ENCODE measurements at regions not wholly inside any gene's neighbourhood (a gene's known extent, or its start where the extent isn't known, plus 50 kb on each side); places are given as distances from the start of the nearest gene placed in this dataset.
"Not testable (repeated sequence)": the region's sequence is repeated elsewhere in the genome, so short reads cannot be mapped to it uniquely, and the experiment has no call there.

DNA sequence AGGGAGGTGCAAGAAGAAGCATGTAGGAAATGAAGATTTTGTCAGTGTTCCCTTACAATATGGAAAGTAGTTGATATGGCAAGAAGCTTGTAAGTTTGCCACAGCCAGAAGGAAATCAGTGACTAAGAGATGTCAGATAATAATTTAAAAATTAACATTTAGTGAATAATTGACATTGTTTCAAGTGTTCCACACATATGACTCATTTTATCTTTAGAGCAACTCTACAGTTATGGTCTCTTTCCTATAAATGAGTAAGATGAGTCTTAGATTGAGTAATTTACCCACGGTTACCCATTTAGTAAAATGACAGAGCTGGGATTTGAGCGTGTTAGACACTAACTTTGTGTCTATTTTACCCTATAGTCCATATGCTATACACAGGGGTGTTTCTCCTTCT lies 300.3 kb upstream of the IRS4 start:
- Histone ChIP-seq H3K4me3 (no peak overlapping the region), H3K36me3 (ENCODE audit: low read depth, missing control alignments) (no peaks in the 10 kb centered on the region), H3K9me3 (no peaks in the 10 kb centered on the region), H3K27ac (no peak overlapping the region), H3K4me1 (no peaks in the 10 kb centered on the region), H3K27me3 (no peaks in the 10 kb centered on the region)
- WGBS, 2 donors, result 77 to 93% methylated on average over 2 of the region's 2 CpGs
- TF ChIP-seq, protein P1, sequence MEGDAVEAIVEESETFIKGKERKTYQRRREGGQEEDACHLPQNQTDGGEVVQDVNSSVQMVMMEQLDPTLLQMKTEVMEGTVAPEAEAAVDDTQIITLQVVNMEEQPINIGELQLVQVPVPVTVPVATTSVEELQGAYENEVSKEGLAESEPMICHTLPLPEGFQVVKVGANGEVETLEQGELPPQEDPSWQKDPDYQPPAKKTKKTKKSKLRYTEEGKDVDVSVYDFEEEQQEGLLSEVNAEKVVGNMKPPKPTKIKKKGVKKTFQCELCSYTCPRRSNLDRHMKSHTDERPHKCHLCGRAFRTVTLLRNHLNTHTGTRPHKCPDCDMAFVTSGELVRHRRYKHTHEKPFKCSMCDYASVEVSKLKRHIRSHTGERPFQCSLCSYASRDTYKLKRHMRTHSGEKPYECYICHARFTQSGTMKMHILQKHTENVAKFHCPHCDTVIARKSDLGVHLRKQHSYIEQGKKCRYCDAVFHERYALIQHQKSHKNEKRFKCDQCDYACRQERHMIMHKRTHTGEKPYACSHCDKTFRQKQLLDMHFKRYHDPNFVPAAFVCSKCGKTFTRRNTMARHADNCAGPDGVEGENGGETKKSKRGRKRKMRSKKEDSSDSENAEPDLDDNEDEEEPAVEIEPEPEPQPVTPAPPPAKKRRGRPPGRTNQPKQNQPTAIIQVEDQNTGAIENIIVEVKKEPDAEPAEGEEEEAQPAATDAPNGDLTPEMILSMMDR (IDR thresholded peaks at IDR 0.05), result no peak
- no peak for DNase-seq
- intact Hi-C loops (cut with DNase I; ENCODE audit: low total_unique reads), result no loop called here

DNA sequence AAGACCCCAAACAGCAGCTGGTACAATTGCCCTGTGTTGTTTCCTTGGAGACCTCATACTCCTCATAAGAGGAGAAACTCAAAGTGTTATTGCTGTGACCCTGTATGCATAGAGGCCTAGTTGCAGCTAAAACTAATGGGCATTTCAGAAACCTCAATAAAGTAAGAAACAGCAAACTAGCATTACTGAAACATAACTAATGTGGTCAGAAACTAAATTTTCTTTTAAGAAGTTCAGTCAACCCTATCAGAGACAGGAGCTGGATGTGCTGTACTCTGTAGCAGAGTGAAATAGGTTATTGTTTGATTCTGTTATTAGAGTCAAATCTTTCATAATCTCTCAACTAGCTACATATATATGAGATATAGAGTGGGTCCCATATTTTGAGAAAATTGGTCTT lies 257.5 kb upstream of the IRS4 start:
- Histone ChIP-seq H3K4me1 (no peaks in the 10 kb centered on the region), H3K4me3 (no peak overlapping the region), H3K27me3 (no peaks in the 10 kb centered on the region), H3K27ac (no peak overlapping the region), H3K9me3 (no peaks in the 10 kb centered on the region), H3K36me3 (ENCODE audit: low read depth, missing control alignments) (no peaks in the 10 kb centered on the region)
- intact Hi-C loops (cut with DNase I; ENCODE audit: low total_unique reads), result no loop called here
- DNase-seq, result no peak
- TF ChIP-seq, protein P1 (IDR thresholded peaks at IDR 0.05), result no peak
- no peak for TF ChIP-seq POLR2A (IDR thresholded peaks at IDR 0.05)

DNA sequence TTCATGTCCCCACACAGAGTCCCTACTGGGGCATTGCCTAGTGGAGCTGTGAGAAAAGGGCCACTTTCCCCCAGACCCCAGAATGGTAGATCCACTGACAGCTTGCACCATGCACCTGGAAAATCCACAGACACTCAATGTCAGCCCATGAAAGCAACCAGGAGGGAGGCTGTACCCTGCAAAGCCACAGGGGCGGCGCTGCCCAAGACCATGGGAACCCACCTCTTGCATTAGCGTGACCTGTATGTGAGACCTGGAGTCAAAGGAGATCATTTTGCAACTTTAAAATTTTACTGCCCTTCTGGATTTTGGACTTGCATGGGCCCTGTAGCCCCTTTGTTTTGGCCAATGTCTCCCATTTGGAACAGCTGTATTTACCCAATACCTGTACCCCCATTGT lies 236.5 kb upstream of the IRS4 start:
- H3K36me3 ChIP-seq (ENCODE audit: low read depth, missing control alignments); H3K27ac ChIP-seq; H3K4me3 ChIP-seq; H3K4me1 ChIP-seq; intact Hi-C loops (cut with DNase I; ENCODE audit: low total_unique reads); H3K9me3 ChIP-seq; H3K27me3 ChIP-seq; DNase-seq: not testable (repeated sequence)
- WGBS, 2 donors, result 97% methylated on average over 3 of the region's 3 CpGs; no CpG with 5 or more reads in 1 of the 2 donors

DNA sequence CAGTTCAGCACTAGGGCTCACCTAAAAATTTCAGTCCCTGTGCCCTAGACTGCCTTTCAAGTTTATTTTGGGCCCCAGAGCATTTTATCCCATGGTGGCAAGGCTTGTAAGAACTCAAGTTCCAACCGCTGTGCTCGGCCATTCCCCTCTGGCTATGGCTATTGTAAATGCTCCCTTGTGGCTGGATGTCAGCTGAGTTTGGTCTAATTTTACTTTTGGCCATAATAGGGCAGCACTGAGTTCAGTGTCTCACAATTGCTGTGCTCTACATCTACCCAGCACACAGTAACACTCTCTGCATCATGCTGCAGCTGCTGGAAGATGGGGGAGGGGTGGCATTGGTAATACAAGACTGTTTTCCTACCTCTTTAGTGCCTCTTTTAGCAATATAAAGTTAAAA lies 210.8 kb upstream of the IRS4 start:
- Histone ChIP-seq H3K27me3 (no peaks in the 10 kb centered on the region), H3K27ac (no peak overlapping the region), H3K9me3 (no peaks in the 10 kb centered on the region), H3K4me3 (no peak overlapping the region), H3K4me1 (no peaks in the 10 kb centered on the region), H3K36me3 (ENCODE audit: low read depth, missing control alignments) (no peaks in the 10 kb centered on the region)
- no peak for DNase-seq
- 67 to 92% methylated on average over 2 of the region's 2 CpGs for WGBS, 2 donors
- intact Hi-C loops (cut with DNase I; ENCODE audit: low total_unique reads), result no loop called here
- no peak for TF ChIP-seq POLR2A (IDR thresholded peaks at IDR 0.05)
- TF ChIP-seq, protein P1 (IDR thresholded peaks at IDR 0.05), result no peak

DNA sequence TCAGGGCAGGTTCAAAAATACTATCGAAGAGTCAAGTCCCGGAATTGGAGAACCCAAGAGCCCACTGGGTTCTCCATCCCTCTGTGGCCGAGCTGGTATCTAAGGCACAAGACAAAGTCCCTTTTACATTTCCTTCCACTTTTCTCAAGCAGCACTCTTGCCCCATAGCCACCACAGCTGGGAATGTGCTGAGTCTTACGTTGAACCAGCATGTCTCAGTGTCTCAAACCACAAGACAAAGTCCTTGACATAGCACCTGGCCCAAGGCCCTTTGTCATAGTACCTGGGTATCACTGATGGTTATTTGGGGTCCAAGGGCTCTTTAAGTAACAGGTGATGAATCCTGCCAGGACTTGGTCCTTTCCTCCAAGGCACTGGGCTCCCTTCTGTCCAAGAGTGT lies 210.2 kb upstream of the IRS4 start:
- DNase-seq, result no peak
- no peak overlapping the region for H3K4me3 ChIP-seq
- TF ChIP-seq, protein P1 (IDR thresholded peaks at IDR 0.05), result no peak
- no peak for TF ChIP-seq POLR2A (IDR thresholded peaks at IDR 0.05)
- H3K27me3 ChIP-seq, result no peaks in the 10 kb centered on the region
- H3K27ac ChIP-seq, result no peak overlapping the region
- intact Hi-C loops (cut with DNase I; ENCODE audit: low total_unique reads), result no loop called here
- H3K9me3 ChIP-seq, result no peaks in the 10 kb centered on the region
- H3K4me1 ChIP-seq, result no peaks in the 10 kb centered on the region
- 40 to 79% methylated on average over 1 to 4 of the region's 4 CpGs for WGBS, 2 donors
- H3K36me3 ChIP-seq (ENCODE audit: low read depth, missing control alignments), result no peaks in the 10 kb centered on the region
